GM12872 (cell line): ENCODE measurements at regions not wholly inside any gene's neighbourhood (a gene's known extent, or its start where the extent isn't known, plus 50 kb on each side); places are given as distances from the start of the nearest gene placed in this dataset.

Experiments
- TF ChIP-seq, protein P1 (sequence below): IDR thresholded peaks from 3 replicates; pipeline ENCODE4 v1.5.1; 2011; ENCODE audit warnings: low read depth, mild to moderate bottlenecking, low read length, moderate library complexity; ENCODE audit not compliant: insufficient read depth

DNA sequence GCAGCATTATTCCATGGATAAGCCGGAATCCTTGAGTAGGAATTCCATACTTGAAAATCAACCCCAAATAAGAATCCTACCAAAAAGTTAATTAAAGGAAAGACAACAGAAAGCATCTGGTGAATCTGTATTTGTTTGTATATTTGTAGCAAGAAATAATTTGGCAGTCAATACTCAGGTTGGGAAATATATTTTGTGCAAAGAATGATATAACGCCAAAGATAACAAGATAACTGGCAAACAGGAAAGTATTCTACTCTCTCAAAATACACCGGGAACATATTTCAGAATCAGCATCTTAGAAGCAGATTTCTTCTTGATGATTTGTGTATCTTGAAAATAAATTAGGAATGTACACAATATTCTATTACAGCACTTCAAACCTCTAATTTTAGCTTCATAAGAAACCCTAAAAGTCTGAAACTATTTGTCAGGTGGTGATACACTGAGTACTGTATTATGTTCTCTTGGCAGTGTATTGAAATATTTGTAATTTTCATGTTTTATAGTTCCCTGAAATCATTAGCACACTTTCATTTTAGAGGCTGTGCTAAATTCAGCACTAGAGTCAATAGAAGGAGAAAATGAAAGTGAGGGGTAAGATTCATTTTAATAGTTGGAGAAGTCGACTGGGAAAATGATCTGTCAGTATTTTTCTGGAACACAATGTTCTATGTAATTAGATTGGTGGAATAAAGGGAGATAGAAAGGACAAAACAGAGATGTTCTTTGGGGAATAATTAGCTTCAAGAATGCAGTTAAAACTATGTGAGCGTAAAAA is 879.7 kb upstream of the GJE1 start:
- TF ChIP-seq, protein P1, sequence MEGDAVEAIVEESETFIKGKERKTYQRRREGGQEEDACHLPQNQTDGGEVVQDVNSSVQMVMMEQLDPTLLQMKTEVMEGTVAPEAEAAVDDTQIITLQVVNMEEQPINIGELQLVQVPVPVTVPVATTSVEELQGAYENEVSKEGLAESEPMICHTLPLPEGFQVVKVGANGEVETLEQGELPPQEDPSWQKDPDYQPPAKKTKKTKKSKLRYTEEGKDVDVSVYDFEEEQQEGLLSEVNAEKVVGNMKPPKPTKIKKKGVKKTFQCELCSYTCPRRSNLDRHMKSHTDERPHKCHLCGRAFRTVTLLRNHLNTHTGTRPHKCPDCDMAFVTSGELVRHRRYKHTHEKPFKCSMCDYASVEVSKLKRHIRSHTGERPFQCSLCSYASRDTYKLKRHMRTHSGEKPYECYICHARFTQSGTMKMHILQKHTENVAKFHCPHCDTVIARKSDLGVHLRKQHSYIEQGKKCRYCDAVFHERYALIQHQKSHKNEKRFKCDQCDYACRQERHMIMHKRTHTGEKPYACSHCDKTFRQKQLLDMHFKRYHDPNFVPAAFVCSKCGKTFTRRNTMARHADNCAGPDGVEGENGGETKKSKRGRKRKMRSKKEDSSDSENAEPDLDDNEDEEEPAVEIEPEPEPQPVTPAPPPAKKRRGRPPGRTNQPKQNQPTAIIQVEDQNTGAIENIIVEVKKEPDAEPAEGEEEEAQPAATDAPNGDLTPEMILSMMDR: no peak

DNA sequence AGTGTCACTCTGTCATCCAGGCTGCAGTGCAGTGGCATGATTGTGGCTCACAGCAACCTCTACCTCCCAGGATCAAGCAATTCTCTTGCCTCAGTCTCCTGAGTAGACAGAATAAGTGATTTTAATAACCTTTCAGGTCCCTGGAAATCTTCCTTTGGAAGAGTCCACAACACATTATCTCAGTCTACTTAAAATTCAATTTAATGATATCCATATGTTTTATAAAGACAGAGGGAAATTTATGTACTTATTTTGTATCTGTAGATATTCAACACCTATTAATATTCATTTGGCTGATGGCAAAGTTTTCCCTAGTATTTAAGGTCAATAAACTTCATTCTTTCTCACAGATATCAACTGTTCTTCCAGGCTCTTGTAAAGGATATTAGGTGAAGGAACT is 881.4 kb upstream of the GJE1 start:
- TF ChIP-seq, protein P1: no peak

DNA sequence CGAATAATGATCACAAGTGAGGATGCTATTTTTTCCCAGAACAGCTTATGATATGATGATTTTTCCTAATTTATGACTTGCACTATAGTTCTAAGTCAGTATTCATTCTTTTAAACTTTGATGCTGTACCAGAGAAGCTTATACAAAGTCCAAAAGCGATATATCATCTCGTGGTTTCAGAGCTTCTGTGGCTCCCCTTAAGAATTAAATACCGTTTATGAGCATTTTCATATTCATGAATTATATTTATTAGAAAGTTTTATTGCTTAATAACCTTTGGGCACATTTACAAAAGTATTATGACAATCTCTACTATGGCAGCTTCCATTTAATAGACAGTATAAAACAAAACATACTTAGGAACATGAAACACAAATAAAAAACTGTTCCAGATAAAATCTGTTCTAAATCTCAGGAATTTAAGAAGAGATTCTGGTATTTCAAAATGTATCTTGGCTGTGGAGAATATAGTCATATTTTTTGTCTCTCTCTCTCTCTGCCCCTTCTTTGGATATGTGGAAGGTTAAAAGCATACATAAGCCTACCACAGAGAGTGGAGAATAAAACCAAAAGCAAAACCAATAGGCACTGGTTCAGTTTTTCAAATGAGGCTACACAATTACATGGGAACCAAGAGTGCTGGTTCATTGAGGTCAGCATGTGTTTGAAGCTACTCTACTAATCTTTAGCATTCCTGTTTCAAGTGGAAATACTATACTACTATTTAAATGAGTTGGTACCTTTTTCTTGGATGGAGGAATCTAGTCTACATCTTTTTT is 884.5 kb upstream of the GJE1 start:
- TF ChIP-seq, protein P1: no peak

DNA sequence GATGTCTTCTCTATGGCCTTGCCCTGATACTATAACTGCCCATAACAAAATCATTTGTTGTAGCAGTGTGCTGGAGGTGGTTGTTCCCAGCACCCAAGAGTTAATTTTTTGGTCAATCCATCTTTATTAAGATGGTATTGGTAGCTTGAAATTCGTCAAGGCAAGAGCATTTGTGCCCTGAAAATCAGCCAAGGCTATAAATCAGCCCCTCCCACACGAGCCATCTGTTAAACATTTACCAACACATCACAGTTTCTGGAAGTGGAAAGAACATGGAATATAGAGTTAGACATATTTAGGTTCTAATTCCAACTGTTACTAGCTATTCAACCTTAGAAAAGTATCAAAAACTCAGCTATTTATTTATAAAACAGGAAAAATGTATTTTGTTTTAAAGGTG is 888.4 kb upstream of the GJE1 start:
- TF ChIP-seq, protein P1: no peak

DNA sequence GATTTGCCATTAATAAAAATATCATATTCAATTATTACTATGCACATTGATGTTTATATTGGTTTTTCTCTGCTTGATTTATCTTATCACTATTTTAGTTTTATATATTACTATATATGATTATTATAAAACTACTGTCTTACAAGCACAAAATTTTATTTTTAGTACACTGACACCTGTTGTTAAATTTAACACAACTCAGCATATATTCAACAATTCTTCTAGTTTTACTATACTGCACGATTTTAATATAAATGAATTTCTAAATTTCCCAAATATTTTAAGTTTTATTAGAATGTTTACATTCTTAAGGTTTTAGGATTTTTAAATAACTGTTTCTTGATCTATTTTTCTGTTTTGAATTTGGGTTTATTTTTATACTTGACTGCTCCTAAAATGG is 889.8 kb upstream of the GJE1 start:
- TF ChIP-seq, protein P1: no peak

DNA sequence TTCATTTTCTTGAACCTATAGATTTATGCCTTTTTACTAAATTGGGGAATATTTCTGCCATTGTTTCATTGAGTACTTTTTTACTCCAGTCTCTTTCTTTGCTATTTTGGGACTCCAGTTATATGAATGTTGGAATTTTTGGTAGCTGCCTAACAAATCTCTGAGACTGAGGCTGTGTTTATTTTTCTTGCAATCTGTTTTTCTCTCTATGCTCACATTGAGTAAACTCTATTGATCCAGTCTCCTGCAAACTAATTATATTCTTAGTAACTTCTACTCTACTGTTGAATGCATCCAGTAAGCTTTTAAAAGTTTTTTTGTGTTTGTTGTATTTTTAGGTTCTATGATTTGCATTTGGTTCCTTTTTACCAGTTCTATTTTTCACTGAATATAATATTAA is 903.4 kb upstream of the GJE1 start:
- TF ChIP-seq, protein P1: no peak

DNA sequence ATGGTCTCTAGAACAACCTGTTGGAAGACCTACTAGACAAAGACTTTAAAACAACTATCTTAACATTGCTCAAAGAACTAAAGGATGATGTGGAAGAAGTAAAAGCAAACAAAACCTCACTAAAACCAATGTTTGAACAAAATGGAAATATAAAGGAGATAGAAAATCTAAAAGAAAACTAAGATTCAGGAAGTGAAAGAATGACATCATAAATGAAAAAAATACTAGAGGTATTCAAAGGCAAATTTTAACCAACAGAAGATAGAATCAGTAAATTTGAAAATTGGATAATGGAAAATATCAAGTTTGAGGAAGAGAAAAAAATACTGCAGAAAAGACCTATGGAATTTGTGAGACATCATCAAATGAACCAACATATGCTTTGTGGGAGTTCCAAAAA is 914.1 kb upstream of the GJE1 start:
- TF ChIP-seq, protein P1: no peak
